ENCODE measurements at regions not wholly inside any gene's neighbourhood (a gene's known extent, or its start where the extent isn't known, plus 50 kb on each side); places are given as distances from the start of the nearest gene placed in this dataset.

DNA sequence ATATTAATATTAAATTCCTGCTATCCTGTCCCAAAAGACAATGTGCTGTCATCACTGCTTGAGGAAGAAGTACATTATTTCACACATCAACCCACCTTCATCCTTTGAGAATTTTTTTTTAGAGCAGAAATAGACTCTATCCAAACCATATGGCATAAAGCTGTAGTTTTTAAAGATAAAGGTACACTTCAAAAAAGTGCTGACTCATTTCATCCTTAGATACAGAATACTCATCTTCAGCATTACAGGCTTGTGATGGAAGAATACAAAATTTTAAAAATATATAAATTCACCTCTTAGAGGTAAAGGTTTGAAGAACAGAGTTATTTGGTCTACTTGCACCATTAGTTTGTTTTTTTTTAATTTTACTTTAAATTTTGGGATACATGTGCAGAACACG is 126.7 kb upstream of the ERG start:
- no peaks in the 10 kb centered on the region for H3K4me1 ChIP-seq (ENCODE audit: control insufficient read depth, insufficient read depth, low read length)
- no peaks in the 10 kb centered on the region for H4K20me1 ChIP-seq (ENCODE audit: control insufficient read depth, insufficient read depth)
- no peak overlapping the region for H3K4me3 ChIP-seq
- no peak overlapping the region for H3K9ac ChIP-seq (ENCODE audit: control insufficient read depth, insufficient read depth, low read length)
- H3K4me2 ChIP-seq (ENCODE audit: control insufficient read depth, insufficient read depth) = no peak overlapping the region
- SMC1A ChIA-PET (ENCODE audit: uncharacterized antibody, unreplicated experiment) = no interaction called here
- POLR2A ChIA-PET = interaction anchor here (0.7 kb wide), 1 partner anchor 399 kb away, joined by 4 read pairs; no protein-coding TSS in a partner anchor
- in situ Hi-C loops (cut with MboI) (no loop called here), intact Hi-C loops (cut with micrococcal nuclease; ENCODE audit: unreplicated experiment) (no loop called here)
- BruUV-seq (replicated peaks) = no TSS peak
- FAIRE-seq = no peak
- H3K79me2 ChIP-seq (ENCODE audit: control insufficient read depth, insufficient read depth, low read length) = no peaks in the 10 kb centered on the region
- no peak for DNase-seq (ENCODE audit: low read depth, low spot score)
- no peaks in the 10 kb centered on the region; a peak in 1 of 4 replicates for H3K27me3 ChIP-seq (replicated peaks in 1 of 2; ENCODE audit: control insufficient read depth in 2 of 2, insufficient read depth in 2 of 2, low read length in 1 of 2)
- CTCF ChIA-PET = no interaction called here
- no peak overlapping the region for H3K27ac ChIP-seq (ENCODE audit: control insufficient read depth, insufficient read depth)
- H3K36me3 ChIP-seq (ENCODE audit: control insufficient read depth in 2 of 2, insufficient read depth in 2 of 2, low read length in 1 of 2) = no peaks in the 10 kb centered on the region
- no peak overlapping the region for H2AFZ ChIP-seq (ENCODE audit: control insufficient read depth, low read depth, low read length)
- WGBS (ENCODE audit: insufficient coverage, insufficient replicate concordance, low lambda C conversion rate, missing lambda C conversion rate) = 58% methylated on average over 1 of the region's 1 CpG
- ATAC-seq = no peak
- H3K9me3 ChIP-seq (replicated peaks; ENCODE audit: control insufficient read depth, insufficient read depth, low read length) = no peaks in the 10 kb centered on the region
- RAD21 ChIA-PET (ENCODE audit: unreplicated experiment) = no interaction called here
- TF ChIP-seq, protein P1, sequence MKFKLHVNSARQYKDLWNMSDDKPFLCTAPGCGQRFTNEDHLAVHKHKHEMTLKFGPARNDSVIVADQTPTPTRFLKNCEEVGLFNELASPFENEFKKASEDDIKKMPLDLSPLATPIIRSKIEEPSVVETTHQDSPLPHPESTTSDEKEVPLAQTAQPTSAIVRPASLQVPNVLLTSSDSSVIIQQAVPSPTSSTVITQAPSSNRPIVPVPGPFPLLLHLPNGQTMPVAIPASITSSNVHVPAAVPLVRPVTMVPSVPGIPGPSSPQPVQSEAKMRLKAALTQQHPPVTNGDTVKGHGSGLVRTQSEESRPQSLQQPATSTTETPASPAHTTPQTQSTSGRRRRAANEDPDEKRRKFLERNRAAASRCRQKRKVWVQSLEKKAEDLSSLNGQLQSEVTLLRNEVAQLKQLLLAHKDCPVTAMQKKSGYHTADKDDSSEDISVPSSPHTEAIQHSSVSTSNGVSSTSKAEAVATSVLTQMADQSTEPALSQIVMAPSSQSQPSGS (IDR thresholded peaks at IDR 0.05; ENCODE audit: low read length) = no peak
- TF ChIP-seq NFXL1 (IDR thresholded peaks at IDR 0.05; ENCODE audit: borderline replicate concordance) (no peak), BCL11A (IDR thresholded peaks at IDR 0.05; ENCODE audit: low read depth, low read length) (no peak), IKZF2 (IDR thresholded peaks at IDR 0.05) (no peak), ZNF217 (IDR thresholded peaks at IDR 0.05) (no peak), GABPA (IDR thresholded peaks at IDR 0.05; ENCODE audit: low read depth) (no peak), POLR2AphosphoS5 (IDR thresholded peaks at IDR 0.05; ENCODE audit: low read length) (no peak), SIN3A (IDR thresholded peaks at IDR 0.05; ENCODE audit: low read depth, low read length) (no peak), CHD4 (IDR thresholded peaks at IDR 0.05) (no peak), MXI1 (IDR thresholded peaks at IDR 0.05; ENCODE audit: low read depth, low read length) (no peak), SREBF2 (IDR thresholded peaks at IDR 0.05; ENCODE audit: low read length) (no peak)
- TF ChIP-seq, protein P2, sequence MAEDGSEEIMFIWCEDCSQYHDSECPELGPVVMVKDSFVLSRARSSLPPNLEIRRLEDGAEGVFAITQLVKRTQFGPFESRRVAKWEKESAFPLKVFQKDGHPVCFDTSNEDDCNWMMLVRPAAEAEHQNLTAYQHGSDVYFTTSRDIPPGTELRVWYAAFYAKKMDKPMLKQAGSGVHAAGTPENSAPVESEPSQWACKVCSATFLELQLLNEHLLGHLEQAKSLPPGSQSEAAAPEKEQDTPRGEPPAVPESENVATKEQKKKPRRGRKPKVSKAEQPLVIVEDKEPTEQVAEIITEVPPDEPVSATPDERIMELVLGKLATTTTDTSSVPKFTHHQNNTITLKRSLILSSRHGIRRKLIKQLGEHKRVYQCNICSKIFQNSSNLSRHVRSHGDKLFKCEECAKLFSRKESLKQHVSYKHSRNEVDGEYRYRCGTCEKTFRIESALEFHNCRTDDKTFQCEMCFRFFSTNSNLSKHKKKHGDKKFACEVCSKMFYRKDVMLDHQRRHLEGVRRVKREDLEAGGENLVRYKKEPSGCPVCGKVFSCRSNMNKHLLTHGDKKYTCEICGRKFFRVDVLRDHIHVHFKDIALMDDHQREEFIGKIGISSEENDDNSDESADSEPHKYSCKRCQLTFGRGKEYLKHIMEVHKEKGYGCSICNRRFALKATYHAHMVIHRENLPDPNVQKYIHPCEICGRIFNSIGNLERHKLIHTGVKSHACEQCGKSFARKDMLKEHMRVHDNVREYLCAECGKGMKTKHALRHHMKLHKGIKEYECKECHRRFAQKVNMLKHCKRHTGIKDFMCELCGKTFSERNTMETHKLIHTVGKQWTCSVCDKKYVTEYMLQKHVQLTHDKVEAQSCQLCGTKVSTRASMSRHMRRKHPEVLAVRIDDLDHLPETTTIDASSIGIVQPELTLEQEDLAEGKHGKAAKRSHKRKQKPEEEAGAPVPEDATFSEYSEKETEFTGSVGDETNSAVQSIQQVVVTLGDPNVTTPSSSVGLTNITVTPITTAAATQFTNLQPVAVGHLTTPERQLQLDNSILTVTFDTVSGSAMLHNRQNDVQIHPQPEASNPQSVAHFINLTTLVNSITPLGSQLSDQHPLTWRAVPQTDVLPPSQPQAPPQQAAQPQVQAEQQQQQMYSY (CRISPR knock-in tag; IDR thresholded peaks at IDR 0.05) = no peak
- TF ChIP-seq, protein P3, sequence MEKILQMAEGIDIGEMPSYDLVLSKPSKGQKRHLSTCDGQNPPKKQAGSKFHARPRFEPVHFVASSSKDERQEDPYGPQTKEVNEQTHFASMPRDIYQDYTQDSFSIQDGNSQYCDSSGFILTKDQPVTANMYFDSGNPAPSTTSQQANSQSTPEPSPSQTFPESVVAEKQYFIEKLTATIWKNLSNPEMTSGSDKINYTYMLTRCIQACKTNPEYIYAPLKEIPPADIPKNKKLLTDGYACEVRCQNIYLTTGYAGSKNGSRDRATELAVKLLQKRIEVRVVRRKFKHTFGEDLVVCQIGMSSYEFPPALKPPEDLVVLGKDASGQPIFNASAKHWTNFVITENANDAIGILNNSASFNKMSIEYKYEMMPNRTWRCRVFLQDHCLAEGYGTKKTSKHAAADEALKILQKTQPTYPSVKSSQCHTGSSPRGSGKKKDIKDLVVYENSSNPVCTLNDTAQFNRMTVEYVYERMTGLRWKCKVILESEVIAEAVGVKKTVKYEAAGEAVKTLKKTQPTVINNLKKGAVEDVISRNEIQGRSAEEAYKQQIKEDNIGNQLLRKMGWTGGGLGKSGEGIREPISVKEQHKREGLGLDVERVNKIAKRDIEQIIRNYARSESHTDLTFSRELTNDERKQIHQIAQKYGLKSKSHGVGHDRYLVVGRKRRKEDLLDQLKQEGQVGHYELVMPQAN (conservative IDR thresholded peaks at IDR 0.05) = no peak
- TF ChIP-seq, protein P4, sequence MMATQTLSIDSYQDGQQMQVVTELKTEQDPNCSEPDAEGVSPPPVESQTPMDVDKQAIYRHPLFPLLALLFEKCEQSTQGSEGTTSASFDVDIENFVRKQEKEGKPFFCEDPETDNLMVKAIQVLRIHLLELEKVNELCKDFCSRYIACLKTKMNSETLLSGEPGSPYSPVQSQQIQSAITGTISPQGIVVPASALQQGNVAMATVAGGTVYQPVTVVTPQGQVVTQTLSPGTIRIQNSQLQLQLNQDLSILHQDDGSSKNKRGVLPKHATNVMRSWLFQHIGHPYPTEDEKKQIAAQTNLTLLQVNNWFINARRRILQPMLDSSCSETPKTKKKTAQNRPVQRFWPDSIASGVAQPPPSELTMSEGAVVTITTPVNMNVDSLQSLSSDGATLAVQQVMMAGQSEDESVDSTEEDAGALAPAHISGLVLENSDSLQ (IDR thresholded peaks at IDR 0.05) = no peak
- TF ChIP-seq, protein P5, sequence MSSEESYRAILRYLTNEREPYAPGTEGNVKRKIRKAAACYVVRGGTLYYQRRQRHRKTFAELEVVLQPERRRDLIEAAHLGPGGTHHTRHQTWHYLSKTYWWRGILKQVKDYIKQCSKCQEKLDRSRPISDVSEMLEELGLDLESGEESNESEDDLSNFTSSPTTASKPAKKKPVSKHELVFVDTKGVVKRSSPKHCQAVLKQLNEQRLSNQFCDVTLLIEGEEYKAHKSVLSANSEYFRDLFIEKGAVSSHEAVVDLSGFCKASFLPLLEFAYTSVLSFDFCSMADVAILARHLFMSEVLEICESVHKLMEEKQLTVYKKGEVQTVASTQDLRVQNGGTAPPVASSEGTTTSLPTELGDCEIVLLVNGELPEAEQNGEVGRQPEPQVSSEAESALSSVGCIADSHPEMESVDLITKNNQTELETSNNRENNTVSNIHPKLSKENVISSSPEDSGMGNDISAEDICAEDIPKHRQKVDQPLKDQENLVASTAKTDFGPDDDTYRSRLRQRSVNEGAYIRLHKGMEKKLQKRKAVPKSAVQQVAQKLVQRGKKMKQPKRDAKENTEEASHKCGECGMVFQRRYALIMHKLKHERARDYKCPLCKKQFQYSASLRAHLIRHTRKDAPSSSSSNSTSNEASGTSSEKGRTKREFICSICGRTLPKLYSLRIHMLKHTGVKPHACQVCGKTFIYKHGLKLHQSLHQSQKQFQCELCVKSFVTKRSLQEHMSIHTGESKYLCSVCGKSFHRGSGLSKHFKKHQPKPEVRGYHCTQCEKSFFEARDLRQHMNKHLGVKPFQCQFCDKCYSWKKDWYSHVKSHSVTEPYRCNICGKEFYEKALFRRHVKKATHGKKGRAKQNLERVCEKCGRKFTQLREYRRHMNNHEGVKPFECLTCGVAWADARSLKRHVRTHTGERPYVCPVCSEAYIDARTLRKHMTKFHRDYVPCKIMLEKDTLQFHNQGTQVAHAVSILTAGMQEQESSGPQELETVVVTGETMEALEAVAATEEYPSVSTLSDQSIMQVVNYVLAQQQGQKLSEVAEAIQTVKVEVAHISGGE (CRISPR knock-in tag; IDR thresholded peaks at IDR 0.05) = no peak
